NT2/D1 (cell line): ENCODE measurements at regions not wholly inside any gene's neighbourhood (a gene's known extent, or its start where the extent isn't known, plus 50 kb on each side); places are given as distances from the start of the nearest gene placed in this dataset.

Experiments used
- SUZ12 ChIP-seq: IDR thresholded peaks from 2 replicates; pipeline ENCODE4 v1.6.1; 2011; ENCODE audit not compliant: insufficient read length, insufficient read depth; ENCODE audit errors: extremely low read depth
- YY1 ChIP-seq: IDR thresholded peaks from 2 replicates; pipeline ENCODE4 v1.6.1; 2011; ENCODE audit not compliant: insufficient read length, insufficient read depth
- ZNF274 ChIP-seq: IDR thresholded peaks from 2 replicates; pipeline ENCODE4 v1.6.1; 2011; ENCODE audit warnings: mild to moderate bottlenecking, low read depth, low read length

DNA sequence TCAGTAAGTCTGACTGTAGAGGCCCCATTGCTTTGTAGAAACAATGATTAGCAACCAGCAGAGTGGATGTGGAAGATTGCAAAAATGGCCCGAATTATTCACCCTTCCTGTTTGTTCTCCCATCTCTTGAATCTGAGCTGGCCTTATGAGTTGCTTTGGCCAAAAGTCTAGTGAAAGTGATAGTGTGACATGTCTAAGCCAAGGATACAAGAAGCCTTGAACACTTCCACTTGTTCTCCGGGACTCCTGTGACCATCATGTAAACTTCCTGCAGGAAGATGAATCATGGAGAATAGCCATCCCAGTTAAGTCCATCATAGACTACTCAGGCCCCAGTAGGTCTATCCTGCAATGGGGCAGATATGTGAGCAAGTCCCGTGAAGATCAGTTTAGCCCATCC lies 252.0 kb upstream of the JAG1 start:
- TF ChIP-seq ZNF274 = no peak
- TF ChIP-seq YY1 = no peak
- TF ChIP-seq SUZ12 = no peak
